ENCODE measurements at regions not wholly inside any gene's neighbourhood (a gene's known extent, or its start where the extent isn't known, plus 50 kb on each side); places are given as distances from the start of the nearest gene placed in this dataset.

DNA sequence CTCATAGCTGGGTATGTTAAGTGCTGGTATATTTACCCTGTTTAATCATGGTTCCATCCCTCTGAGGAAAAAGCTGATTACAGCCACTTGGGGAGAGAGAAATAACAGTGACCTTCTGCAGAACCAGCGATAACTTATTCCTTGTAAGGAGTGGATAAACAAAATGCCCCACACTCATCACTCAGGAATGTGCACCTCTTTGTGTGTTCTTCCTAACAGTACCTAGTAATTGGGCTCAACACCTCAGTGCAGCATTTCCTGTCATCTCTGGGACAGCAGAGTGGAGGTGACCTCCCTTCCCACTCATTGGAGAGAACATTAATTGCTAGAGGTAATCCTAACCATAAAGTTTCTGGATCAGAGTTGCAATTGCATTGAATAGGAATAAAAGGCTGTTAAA lies 112.5 kb upstream of the F3 start:
- TF ChIP-seq, protein P1, sequence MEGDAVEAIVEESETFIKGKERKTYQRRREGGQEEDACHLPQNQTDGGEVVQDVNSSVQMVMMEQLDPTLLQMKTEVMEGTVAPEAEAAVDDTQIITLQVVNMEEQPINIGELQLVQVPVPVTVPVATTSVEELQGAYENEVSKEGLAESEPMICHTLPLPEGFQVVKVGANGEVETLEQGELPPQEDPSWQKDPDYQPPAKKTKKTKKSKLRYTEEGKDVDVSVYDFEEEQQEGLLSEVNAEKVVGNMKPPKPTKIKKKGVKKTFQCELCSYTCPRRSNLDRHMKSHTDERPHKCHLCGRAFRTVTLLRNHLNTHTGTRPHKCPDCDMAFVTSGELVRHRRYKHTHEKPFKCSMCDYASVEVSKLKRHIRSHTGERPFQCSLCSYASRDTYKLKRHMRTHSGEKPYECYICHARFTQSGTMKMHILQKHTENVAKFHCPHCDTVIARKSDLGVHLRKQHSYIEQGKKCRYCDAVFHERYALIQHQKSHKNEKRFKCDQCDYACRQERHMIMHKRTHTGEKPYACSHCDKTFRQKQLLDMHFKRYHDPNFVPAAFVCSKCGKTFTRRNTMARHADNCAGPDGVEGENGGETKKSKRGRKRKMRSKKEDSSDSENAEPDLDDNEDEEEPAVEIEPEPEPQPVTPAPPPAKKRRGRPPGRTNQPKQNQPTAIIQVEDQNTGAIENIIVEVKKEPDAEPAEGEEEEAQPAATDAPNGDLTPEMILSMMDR (IDR thresholded peaks at IDR 0.05): no peak
- no peak for TF ChIP-seq POLR2A (IDR thresholded peaks at IDR 0.05)

Data from thyroid gland (tissue), 4 donors.